ENCODE measurements at regions not wholly inside any gene's neighbourhood (a gene's known extent, or its start where the extent isn't known, plus 50 kb on each side); places are given as distances from the start of the nearest gene placed in this dataset.

GRCh38 chr6:81981812-81982211 is 229.3 kb upstream of the TENT5A start:
- TF ChIP-seq CTCF (IDR thresholded peaks at IDR 0.05) (no peak), POLR2A (IDR thresholded peaks at IDR 0.05) (no peak)
